ENCODE measurements at regions not wholly inside any gene's neighbourhood (a gene's known extent, or its start where the extent isn't known, plus 50 kb on each side); places are given as distances from the start of the nearest gene placed in this dataset.

DNA sequence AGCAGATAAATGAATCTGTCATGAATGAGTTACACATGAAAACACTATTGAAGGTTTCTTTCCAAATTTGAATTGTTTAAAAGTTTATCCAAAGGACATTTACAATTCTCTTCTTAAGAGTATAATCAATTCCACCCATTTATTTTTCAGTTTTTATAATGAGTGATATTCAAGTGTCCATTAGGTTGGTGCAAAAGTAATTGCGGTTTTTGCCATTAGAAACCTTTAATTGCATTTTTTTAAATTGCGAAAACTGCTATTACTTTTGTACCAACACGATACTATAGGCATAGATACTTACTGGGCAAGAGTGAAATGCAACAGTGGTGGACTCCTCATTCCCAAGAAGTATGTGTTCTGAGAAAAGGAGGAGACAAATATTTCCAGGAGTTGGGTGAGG, 422.7 kb upstream of the MON1B start:
- TF ChIP-seq, protein P1, sequence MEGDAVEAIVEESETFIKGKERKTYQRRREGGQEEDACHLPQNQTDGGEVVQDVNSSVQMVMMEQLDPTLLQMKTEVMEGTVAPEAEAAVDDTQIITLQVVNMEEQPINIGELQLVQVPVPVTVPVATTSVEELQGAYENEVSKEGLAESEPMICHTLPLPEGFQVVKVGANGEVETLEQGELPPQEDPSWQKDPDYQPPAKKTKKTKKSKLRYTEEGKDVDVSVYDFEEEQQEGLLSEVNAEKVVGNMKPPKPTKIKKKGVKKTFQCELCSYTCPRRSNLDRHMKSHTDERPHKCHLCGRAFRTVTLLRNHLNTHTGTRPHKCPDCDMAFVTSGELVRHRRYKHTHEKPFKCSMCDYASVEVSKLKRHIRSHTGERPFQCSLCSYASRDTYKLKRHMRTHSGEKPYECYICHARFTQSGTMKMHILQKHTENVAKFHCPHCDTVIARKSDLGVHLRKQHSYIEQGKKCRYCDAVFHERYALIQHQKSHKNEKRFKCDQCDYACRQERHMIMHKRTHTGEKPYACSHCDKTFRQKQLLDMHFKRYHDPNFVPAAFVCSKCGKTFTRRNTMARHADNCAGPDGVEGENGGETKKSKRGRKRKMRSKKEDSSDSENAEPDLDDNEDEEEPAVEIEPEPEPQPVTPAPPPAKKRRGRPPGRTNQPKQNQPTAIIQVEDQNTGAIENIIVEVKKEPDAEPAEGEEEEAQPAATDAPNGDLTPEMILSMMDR (IDR thresholded peaks at IDR 0.05): no peak
- TF ChIP-seq EP300 (IDR thresholded peaks at IDR 0.05) (no peak), POLR2AphosphoS5 (IDR thresholded peaks at IDR 0.05) (no peak)
